ENCODE measurements at regions not wholly inside any gene's neighbourhood (a gene's known extent, or its start where the extent isn't known, plus 50 kb on each side); places are given as distances from the start of the nearest gene placed in this dataset.

DNA sequence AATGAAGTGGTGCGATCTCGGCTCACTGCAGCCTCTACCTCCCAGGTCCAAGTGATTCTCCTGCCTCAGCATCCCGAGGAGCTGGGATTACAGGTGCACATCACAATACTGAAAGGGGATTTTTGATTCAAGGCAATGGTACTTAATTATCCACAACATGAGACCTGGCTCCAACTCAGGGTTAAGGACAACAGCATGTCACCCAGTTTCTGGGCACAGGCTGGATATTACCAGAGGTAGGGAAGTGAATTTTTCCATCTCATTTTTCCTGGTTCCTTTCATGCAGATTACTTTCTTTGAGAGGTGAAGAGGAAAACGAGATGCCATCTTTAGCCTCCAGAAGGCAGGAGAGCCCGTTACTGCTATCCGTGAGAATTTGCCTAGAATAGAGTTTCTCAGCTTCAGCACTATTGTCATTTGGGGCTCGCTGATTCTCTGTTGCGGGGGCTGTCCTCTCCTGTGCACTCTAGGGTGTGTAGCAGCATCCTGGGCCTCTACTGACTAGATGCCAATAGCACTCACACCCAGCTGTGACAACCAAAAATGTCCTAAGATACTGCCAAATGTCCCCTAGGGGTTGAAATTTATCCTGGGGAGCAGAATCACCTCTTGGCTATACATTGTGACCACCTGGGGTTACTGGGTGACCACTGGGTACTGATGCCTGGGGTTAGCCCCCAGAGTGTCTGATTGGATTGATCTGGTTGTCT, 121.8 kb upstream of the NDP start:
- intact Hi-C loops (cut with micrococcal nuclease) (no loop called here), in situ Hi-C loops (cut with MboI) (no loop called here)
- ChIA-PET POLR2A (interaction anchor here (0.7 kb wide), 1 partner anchor 168 kb away, joined by 5 read pairs; no protein-coding TSS in a partner anchor), CTCF (ENCODE audit: low intra/inter-chr PET ratio) (no interaction called here)
- no peak for ATAC-seq
- no peaks in the 10 kb centered on the region for H3K9me3 ChIP-seq (replicated peaks; ENCODE audit: control insufficient read depth, insufficient read depth, low read depth, low read length)
- H3K9me1 ChIP-seq (ENCODE audit: control insufficient read depth, insufficient read depth, low read length): no peaks in the 10 kb centered on the region
- no peaks in the 10 kb centered on the region for H3K36me3 ChIP-seq (ENCODE audit: control insufficient read depth, insufficient read depth, low read length)
- no peaks in the 10 kb centered on the region for H4K20me1 ChIP-seq (replicated peaks; ENCODE audit: control insufficient read depth, insufficient read depth, low read length)
- DNase-seq (ENCODE audit: extremely low read depth in 1 of 4, low spot score in 3 of 4): no peak
- BruUV-seq (replicated peaks): no TSS peak
- no peak overlapping the region for H3K27ac ChIP-seq (ENCODE audit: extremely low read depth, low read depth, low read length)
- TF ChIP-seq, protein P1, sequence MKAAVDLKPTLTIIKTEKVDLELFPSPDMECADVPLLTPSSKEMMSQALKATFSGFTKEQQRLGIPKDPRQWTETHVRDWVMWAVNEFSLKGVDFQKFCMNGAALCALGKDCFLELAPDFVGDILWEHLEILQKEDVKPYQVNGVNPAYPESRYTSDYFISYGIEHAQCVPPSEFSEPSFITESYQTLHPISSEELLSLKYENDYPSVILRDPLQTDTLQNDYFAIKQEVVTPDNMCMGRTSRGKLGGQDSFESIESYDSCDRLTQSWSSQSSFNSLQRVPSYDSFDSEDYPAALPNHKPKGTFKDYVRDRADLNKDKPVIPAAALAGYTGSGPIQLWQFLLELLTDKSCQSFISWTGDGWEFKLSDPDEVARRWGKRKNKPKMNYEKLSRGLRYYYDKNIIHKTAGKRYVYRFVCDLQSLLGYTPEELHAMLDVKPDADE (conservative IDR thresholded peaks at IDR 0.05; ENCODE audit: control insufficient read depth, low read depth, low read length): no peak
- no peak for TF ChIP-seq ZKSCAN8 (CRISPR knock-in tag; IDR thresholded peaks at IDR 0.05)
- TF ChIP-seq TEAD4 (IDR thresholded peaks at IDR 0.05; ENCODE audit: low read length): no peak
- TF ChIP-seq TEAD4 (CRISPR knock-in tag; IDR thresholded peaks at IDR 0.05; ENCODE audit: borderline replicate concordance): no peak
- H3K4me2 ChIP-seq (ENCODE audit: insufficient read depth, low read length): no peak overlapping the region
- FAIRE-seq: no peak
- H2AFZ ChIP-seq (ENCODE audit: low read depth, low read length): no peak overlapping the region
- no peaks in the 10 kb centered on the region for H3K79me2 ChIP-seq (ENCODE audit: control insufficient read depth, insufficient read depth, low read length)
- no peak overlapping the region for H3K4me3 ChIP-seq
- no peaks in the 10 kb centered on the region; a peak in 2 of 5 replicates for H3K27me3 ChIP-seq (ENCODE audit: control insufficient read depth in 2 of 2, insufficient read depth in 2 of 2, low read length in 2 of 2)
- H3K4me1 ChIP-seq (replicated peaks in 1 of 2; ENCODE audit: control insufficient read depth in 2 of 2, insufficient read depth in 2 of 2, low read length in 2 of 2): no peaks in the 10 kb centered on the region
- 0% methylated on average over 5 of the region's 8 CpGs for WGBS (ENCODE audit: insufficient coverage, low coverage, missing lambda C conversion rate)
- no peak overlapping the region for H3K9ac ChIP-seq (ENCODE audit: insufficient read depth in 1 of 2, low read depth in 2 of 2, low read length in 2 of 2)

DNA sequence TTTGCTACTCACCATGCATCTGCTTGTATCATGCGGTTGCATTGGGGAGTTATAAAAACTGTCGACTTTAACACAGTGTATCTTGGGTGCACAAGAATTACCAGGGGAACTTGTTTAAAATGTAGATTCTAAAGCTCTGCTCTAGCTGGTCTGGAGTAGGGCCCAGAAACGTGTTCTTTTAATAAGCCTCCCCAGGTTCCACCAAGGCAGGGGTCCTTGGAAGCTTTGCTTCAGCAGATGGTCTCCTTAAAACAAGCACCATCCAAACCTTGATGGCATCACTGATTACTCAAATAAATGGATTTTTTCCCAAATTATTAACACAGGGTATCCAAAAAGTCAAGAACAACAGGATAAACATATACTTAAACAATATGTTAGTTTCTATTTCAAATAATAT, 120.2 kb upstream of the NDP start:
- H3K4me1 ChIP-seq (replicated peaks in 1 of 2; ENCODE audit: control insufficient read depth in 2 of 2, insufficient read depth in 2 of 2, low read length in 2 of 2): no peaks in the 10 kb centered on the region
- H3K9me3 ChIP-seq (replicated peaks; ENCODE audit: control insufficient read depth, insufficient read depth, low read depth, low read length): no peaks in the 10 kb centered on the region
- ATAC-seq (no peak), FAIRE-seq (no peak), DNase-seq (ENCODE audit: extremely low read depth in 1 of 4, low spot score in 3 of 4) (no peak)
- no peaks in the 10 kb centered on the region for H3K36me3 ChIP-seq (ENCODE audit: control insufficient read depth, insufficient read depth, low read length)
- H3K4me3 ChIP-seq: no peak overlapping the region
- H3K27ac ChIP-seq (ENCODE audit: extremely low read depth, low read depth, low read length): no peak overlapping the region
- no peaks in the 10 kb centered on the region for H3K9me1 ChIP-seq (ENCODE audit: control insufficient read depth, insufficient read depth, low read length)
- in situ Hi-C loops (cut with MboI): no loop called here
- H2AFZ ChIP-seq (ENCODE audit: low read depth, low read length): no peak overlapping the region
- ChIA-PET CTCF (ENCODE audit: low intra/inter-chr PET ratio) (no interaction called here), POLR2A (no interaction called here)
- H4K20me1 ChIP-seq (replicated peaks; ENCODE audit: control insufficient read depth, insufficient read depth, low read length): no peaks in the 10 kb centered on the region
- H3K9ac ChIP-seq (ENCODE audit: insufficient read depth in 1 of 2, low read depth in 2 of 2, low read length in 2 of 2): no peak overlapping the region
- WGBS (ENCODE audit: insufficient coverage, low coverage, missing lambda C conversion rate): 0% methylated on average over 3 of the region's 3 CpGs
- intact Hi-C loops (cut with micrococcal nuclease): no loop called here
- no TSS peak for BruUV-seq (replicated peaks)
- H3K27me3 ChIP-seq (ENCODE audit: control insufficient read depth in 2 of 2, insufficient read depth in 2 of 2, low read length in 2 of 2): no peaks in the 10 kb centered on the region; a peak in 2 of 5 replicates
- no peak overlapping the region for H3K4me2 ChIP-seq (ENCODE audit: insufficient read depth, low read length)
- no peaks in the 10 kb centered on the region for H3K79me2 ChIP-seq (ENCODE audit: control insufficient read depth, insufficient read depth, low read length)
- TF ChIP-seq MEIS2 (IDR thresholded peaks at IDR 0.05; ENCODE audit: partially characterized antibody) (no peak), BDP1 (IDR thresholded peaks at IDR 0.05; ENCODE audit: insufficient read depth, insufficient read length) (no peak), MAFG (tag; conservative IDR thresholded peaks at IDR 0.05) (no peak), ATF1 (CRISPR knock-in tag; IDR thresholded peaks at IDR 0.05) (no peak), ATF1 (tag; IDR thresholded peaks at IDR 0.05) (no peak), CCNT2 (IDR thresholded peaks at IDR 0.05; ENCODE audit: borderline replicate concordance, extremely low read depth, insufficient read length, low read depth, low read length) (no peak), PURB (CRISPR knock-in tag; IDR thresholded peaks at IDR 0.05; ENCODE audit: low read depth) (no peak)
- TF ChIP-seq, protein P2, sequence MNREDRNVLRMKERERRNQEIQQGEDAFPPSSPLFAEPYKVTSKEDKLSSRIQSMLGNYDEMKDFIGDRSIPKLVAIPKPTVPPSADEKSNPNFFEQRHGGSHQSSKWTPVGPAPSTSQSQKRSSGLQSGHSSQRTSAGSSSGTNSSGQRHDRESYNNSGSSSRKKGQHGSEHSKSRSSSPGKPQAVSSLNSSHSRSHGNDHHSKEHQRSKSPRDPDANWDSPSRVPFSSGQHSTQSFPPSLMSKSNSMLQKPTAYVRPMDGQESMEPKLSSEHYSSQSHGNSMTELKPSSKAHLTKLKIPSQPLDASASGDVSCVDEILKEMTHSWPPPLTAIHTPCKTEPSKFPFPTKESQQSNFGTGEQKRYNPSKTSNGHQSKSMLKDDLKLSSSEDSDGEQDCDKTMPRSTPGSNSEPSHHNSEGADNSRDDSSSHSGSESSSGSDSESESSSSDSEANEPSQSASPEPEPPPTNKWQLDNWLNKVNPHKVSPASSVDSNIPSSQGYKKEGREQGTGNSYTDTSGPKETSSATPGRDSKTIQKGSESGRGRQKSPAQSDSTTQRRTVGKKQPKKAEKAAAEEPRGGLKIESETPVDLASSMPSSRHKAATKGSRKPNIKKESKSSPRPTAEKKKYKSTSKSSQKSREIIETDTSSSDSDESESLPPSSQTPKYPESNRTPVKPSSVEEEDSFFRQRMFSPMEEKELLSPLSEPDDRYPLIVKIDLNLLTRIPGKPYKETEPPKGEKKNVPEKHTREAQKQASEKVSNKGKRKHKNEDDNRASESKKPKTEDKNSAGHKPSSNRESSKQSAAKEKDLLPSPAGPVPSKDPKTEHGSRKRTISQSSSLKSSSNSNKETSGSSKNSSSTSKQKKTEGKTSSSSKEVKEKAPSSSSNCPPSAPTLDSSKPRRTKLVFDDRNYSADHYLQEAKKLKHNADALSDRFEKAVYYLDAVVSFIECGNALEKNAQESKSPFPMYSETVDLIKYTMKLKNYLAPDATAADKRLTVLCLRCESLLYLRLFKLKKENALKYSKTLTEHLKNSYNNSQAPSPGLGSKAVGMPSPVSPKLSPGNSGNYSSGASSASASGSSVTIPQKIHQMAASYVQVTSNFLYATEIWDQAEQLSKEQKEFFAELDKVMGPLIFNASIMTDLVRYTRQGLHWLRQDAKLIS (CRISPR knock-in tag; IDR thresholded peaks at IDR 0.05): no peak
